ENCODE measurements at regions not wholly inside any gene's neighbourhood (a gene's known extent, or its start where the extent isn't known, plus 50 kb on each side); places are given as distances from the start of the nearest gene placed in this dataset.

GRCh38 chr1:192443616-192444015, 126.8 kb downstream of the RGS21 start:
- no peak overlapping the region for H3K4me2 ChIP-seq (replicated peaks; ENCODE audit: low read depth, low read length, poor library complexity, severe bottlenecking)
- Mint-ChIP-seq H3K27me3 (peaks cover 6% of the 10 kb centered on the region), H3K4me3 (no peak overlapping the region), H3K4me1 (no peaks in the 10 kb centered on the region), H3K27ac (no peak overlapping the region), H3K9me3 (ENCODE audit: insufficient read depth) (no peaks in the 10 kb centered on the region)
- no peak for ATAC-seq (ENCODE audit: low read depth)
- no peak overlapping the region for H3K9ac ChIP-seq (ENCODE audit: low read length)
- no peak for TF ChIP-seq EZH2 (IDR thresholded peaks at IDR 0.05; ENCODE audit: borderline replicate concordance, insufficient read depth, low read depth, low read length, poor library complexity, severe bottlenecking)
- TF ChIP-seq, protein P1, sequence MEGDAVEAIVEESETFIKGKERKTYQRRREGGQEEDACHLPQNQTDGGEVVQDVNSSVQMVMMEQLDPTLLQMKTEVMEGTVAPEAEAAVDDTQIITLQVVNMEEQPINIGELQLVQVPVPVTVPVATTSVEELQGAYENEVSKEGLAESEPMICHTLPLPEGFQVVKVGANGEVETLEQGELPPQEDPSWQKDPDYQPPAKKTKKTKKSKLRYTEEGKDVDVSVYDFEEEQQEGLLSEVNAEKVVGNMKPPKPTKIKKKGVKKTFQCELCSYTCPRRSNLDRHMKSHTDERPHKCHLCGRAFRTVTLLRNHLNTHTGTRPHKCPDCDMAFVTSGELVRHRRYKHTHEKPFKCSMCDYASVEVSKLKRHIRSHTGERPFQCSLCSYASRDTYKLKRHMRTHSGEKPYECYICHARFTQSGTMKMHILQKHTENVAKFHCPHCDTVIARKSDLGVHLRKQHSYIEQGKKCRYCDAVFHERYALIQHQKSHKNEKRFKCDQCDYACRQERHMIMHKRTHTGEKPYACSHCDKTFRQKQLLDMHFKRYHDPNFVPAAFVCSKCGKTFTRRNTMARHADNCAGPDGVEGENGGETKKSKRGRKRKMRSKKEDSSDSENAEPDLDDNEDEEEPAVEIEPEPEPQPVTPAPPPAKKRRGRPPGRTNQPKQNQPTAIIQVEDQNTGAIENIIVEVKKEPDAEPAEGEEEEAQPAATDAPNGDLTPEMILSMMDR (IDR thresholded peaks at IDR 0.05) = no peak
- ChIA-PET POLR2A (no interaction called here), CTCF (no interaction called here)
- intact Hi-C loops (cut with micrococcal nuclease) = no loop called here
- no peak for DNase-seq
- no peaks in the 10 kb centered on the region for H3K79me2 ChIP-seq (ENCODE audit: control insufficient read depth, insufficient read depth, low read length)
- H3K27me3 ChIP-seq (replicated peaks in 1 of 4; ENCODE audit: control extremely low read depth in 1 of 4, control insufficient read depth in 3 of 4, insufficient read depth in 4 of 4, low read length in 3 of 4) = peaks cover 0 to 3% (median 0%) of the 10 kb centered on the region in 4 experiments
- no peak overlapping the region for H3K27ac ChIP-seq (ENCODE audit: low read length in 2 of 2)
- no peaks in the 10 kb centered on the region for H3K4me1 ChIP-seq (ENCODE audit: control insufficient read depth in 2 of 2, insufficient read depth in 2 of 2, low read length in 2 of 2)
- H2AFZ ChIP-seq (ENCODE audit: insufficient read depth, low read depth, low read length, poor library complexity, severe bottlenecking) = no peak overlapping the region
- no peaks in the 10 kb centered on the region for H3K9me3 ChIP-seq (ENCODE audit: control extremely low read depth in 1 of 3, control insufficient read depth in 2 of 3, insufficient read depth in 1 of 3, low read length in 2 of 3)
- H3K4me3 ChIP-seq (ENCODE audit: control extremely low read depth in 1 of 5, extremely low read depth in 1 of 5, insufficient read depth in 1 of 5, low read depth in 2 of 5, low read length in 4 of 5) = no peak overlapping the region
- H4K20me1 ChIP-seq (ENCODE audit: control insufficient read depth, insufficient read depth, low read length, poor library complexity, severe bottlenecking) = no peaks in the 10 kb centered on the region
- no peaks in the 10 kb centered on the region for H3K36me3 ChIP-seq (replicated peaks in 1 of 2; ENCODE audit: control extremely low read depth in 1 of 2, control insufficient read depth in 1 of 2, extremely low read depth in 1 of 2, insufficient read depth in 2 of 2, low read length in 1 of 2)

DNA sequence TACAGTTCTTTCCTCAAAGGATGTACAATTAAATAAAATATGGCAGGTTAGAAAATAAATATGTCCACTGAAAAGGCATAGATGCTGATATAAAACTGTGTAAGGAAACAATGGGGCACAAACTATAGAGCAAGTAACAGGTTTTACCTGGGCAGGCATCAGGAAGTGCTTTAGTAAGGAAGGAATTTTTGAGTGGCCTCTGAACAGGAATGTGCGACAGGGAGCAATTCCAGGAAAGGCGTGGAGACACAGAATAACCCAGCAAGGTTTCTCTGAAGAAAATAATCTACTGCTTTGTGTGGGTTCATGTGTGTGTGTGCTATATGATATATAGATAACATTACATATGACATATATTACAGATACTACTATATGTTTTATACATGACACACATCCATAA, 128.4 kb downstream of the RGS21 start:
- no peak overlapping the region for H3K4me2 ChIP-seq (replicated peaks; ENCODE audit: low read depth, low read length, poor library complexity, severe bottlenecking)
- H4K20me1 ChIP-seq (ENCODE audit: control insufficient read depth, insufficient read depth, low read length, poor library complexity, severe bottlenecking) = no peaks in the 10 kb centered on the region
- ChIA-PET POLR2A (no interaction called here), CTCF (no interaction called here)
- no peak overlapping the region for H3K27ac ChIP-seq (ENCODE audit: low read length in 2 of 2)
- peaks cover 0 to 3% (median 0%) of the 10 kb centered on the region in 4 experiments for H3K27me3 ChIP-seq (replicated peaks in 1 of 4; ENCODE audit: control extremely low read depth in 1 of 4, control insufficient read depth in 3 of 4, insufficient read depth in 4 of 4, low read length in 3 of 4)
- no peaks in the 10 kb centered on the region for H3K79me2 ChIP-seq (ENCODE audit: control insufficient read depth, insufficient read depth, low read length)
- Mint-ChIP-seq H3K4me1 (no peaks in the 10 kb centered on the region), H3K27me3 (peaks cover 11% of the 10 kb centered on the region), H3K9me3 (ENCODE audit: insufficient read depth) (no peaks in the 10 kb centered on the region), H3K27ac (no peak overlapping the region), H3K4me3 (no peak overlapping the region)
- no peaks in the 10 kb centered on the region for H3K36me3 ChIP-seq (replicated peaks in 1 of 2; ENCODE audit: control extremely low read depth in 1 of 2, control insufficient read depth in 1 of 2, extremely low read depth in 1 of 2, insufficient read depth in 2 of 2, low read length in 1 of 2)
- no peak overlapping the region for H2AFZ ChIP-seq (ENCODE audit: insufficient read depth, low read depth, low read length, poor library complexity, severe bottlenecking)
- DNase-seq = no peak
- no peak overlapping the region for H3K4me3 ChIP-seq (ENCODE audit: control extremely low read depth in 1 of 5, extremely low read depth in 1 of 5, insufficient read depth in 1 of 5, low read depth in 2 of 5, low read length in 4 of 5)
- TF ChIP-seq, protein P1 (IDR thresholded peaks at IDR 0.05) = no peak
- TF ChIP-seq EZH2 (IDR thresholded peaks at IDR 0.05; ENCODE audit: borderline replicate concordance, insufficient read depth, low read depth, low read length, poor library complexity, severe bottlenecking) = no peak
- WGBS (ENCODE audit: insufficient coverage) = 100% methylated on average over 1 of the region's 2 CpGs
- H3K4me1 ChIP-seq (ENCODE audit: control insufficient read depth in 2 of 2, insufficient read depth in 2 of 2, low read length in 2 of 2) = no peaks in the 10 kb centered on the region
- ATAC-seq (ENCODE audit: low read depth) = no peak
- H3K9me3 ChIP-seq (ENCODE audit: control extremely low read depth in 1 of 3, control insufficient read depth in 2 of 3, insufficient read depth in 1 of 3, low read length in 2 of 3) = no peaks in the 10 kb centered on the region
- intact Hi-C loops (cut with micrococcal nuclease) = no loop called here
- no peak overlapping the region for H3K9ac ChIP-seq (ENCODE audit: low read length)

Measured in B cell (primary cell).